GM19467 (cell line): ENCODE measurements at regions not wholly inside any gene's neighbourhood (a gene's known extent, or its start where the extent isn't known, plus 50 kb on each side); places are given as distances from the start of the nearest gene placed in this dataset.

Experiments
- ATAC-seq: cut with Tn5 transposase; IDR thresholded peaks from one replicate; pipeline ENCODE4 v1.9.1; 2021; ENCODE audit warnings: mild to moderate bottlenecking, moderate library complexity; ENCODE audit not compliant: unreplicated experiment

GRCh38 chr7:32428546-32428945 is 61.6 kb downstream of the LSM5 start:
- ATAC-seq, result no peak

GRCh38 chr7:32427769-32428291 is 62.4 kb downstream of the LSM5 start:
- no peak for ATAC-seq

GRCh38 chr7:32416846-32417245 is 73.3 kb downstream of the LSM5 start:
- no peak for ATAC-seq

GRCh38 chr7:32415936-32416335 is 74.2 kb downstream of the LSM5 start:
- no peak for ATAC-seq

GRCh38 chr7:32415519-32415918 is 74.7 kb downstream of the LSM5 start:
- ATAC-seq, result no peak

- no peak for ATAC-seq
Observed at GRCh38 chr7:32412471-32412870, 77.7 kb downstream of the LSM5 start.

GRCh38 chr7:32410545-32410944 is 79.6 kb downstream of the LSM5 start:
- no peak for ATAC-seq

- ATAC-seq, result no peak
Observed at GRCh38 chr7:32406386-32406785, 83.8 kb downstream of the LSM5 start.

GRCh38 chr7:32403463-32404229 is 86.5 kb downstream of the LSM5 start:
- ATAC-seq, result no peak

- no peak for ATAC-seq
Observed at GRCh38 chr7:32400676-32401075, 89.5 kb downstream of the LSM5 start.

- ATAC-seq, result no peak
Observed at GRCh38 chr7:32399311-32399710, 90.9 kb downstream of the LSM5 start.

GRCh38 chr7:32395168-32395567 is 95.0 kb downstream of the LSM5 start:
- ATAC-seq, result no peak

GRCh38 chr7:32393861-32394260 is 96.3 kb downstream of the LSM5 start:
- ATAC-seq, result no peak

GRCh38 chr7:32390210-32390609 is 100.0 kb downstream of the LSM5 start:
- no peak for ATAC-seq

GRCh38 chr7:32385316-32385956 is 104.7 kb downstream of the LSM5 start:
- ATAC-seq, result no peak

- no peak for ATAC-seq
Observed at GRCh38 chr7:32381024-32381601, 109.1 kb downstream of the LSM5 start.

GRCh38 chr7:32379510-32380112 is 110.6 kb downstream of the LSM5 start:
- no peak for ATAC-seq

- no peak for ATAC-seq
Observed at GRCh38 chr7:32378988-32379387, 111.2 kb downstream of the LSM5 start.

- ATAC-seq, result no peak
Observed at GRCh38 chr7:32364581-32364980, 125.6 kb downstream of the LSM5 start.

GRCh38 chr7:32360127-32360526 is 130.1 kb downstream of the LSM5 start:
- ATAC-seq, result no peak

GRCh38 chr7:32357535-32358277 is 132.5 kb downstream of the LSM5 start:
- no peak for ATAC-seq
